ENCODE measurements at regions not wholly inside any gene's neighbourhood (a gene's known extent, or its start where the extent isn't known, plus 50 kb on each side); places are given as distances from the start of the nearest gene placed in this dataset.
"Not testable (repeated sequence)": the region's sequence is repeated elsewhere in the genome, so short reads cannot be mapped to it uniquely, and the experiment has no call there.

DNA sequence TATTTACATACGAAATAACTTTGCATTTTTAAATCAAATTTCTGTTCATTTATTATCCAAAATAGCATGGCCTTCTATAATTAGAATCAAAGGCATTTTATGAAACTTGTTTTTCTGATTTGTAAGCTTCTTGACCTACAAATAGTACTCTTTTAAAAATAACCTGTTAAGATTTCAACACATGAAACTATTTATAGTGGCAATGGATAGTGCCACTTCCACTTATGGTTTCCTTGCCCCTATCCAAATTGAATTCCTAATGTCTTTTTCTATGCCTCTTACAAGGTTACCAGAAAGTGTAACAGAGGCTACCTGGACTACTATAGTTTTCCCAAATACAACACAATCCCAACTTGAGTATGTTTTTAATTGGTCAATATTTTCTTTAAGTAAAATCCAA is 263.5 kb downstream of the SEMA3D start:
- Histone ChIP-seq H3K9me3 (ENCODE audit: severe bottlenecking) (no peaks in the 10 kb centered on the region), H3K4me3 (ENCODE audit: severe bottlenecking) (no peak overlapping the region), H3K36me3 (ENCODE audit: low read depth) (no peaks in the 10 kb centered on the region), H3K4me1 (ENCODE audit: insufficient read depth, poor library complexity, severe bottlenecking) (no peaks in the 10 kb centered on the region), H3K27me3 (ENCODE audit: insufficient read depth, poor library complexity, severe bottlenecking) (no peaks in the 10 kb centered on the region), H3K27ac (ENCODE audit: poor library complexity, severe bottlenecking) (no peak overlapping the region)
- TF ChIP-seq, protein P1, sequence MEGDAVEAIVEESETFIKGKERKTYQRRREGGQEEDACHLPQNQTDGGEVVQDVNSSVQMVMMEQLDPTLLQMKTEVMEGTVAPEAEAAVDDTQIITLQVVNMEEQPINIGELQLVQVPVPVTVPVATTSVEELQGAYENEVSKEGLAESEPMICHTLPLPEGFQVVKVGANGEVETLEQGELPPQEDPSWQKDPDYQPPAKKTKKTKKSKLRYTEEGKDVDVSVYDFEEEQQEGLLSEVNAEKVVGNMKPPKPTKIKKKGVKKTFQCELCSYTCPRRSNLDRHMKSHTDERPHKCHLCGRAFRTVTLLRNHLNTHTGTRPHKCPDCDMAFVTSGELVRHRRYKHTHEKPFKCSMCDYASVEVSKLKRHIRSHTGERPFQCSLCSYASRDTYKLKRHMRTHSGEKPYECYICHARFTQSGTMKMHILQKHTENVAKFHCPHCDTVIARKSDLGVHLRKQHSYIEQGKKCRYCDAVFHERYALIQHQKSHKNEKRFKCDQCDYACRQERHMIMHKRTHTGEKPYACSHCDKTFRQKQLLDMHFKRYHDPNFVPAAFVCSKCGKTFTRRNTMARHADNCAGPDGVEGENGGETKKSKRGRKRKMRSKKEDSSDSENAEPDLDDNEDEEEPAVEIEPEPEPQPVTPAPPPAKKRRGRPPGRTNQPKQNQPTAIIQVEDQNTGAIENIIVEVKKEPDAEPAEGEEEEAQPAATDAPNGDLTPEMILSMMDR (IDR thresholded peaks at IDR 0.05; ENCODE audit: poor library complexity, severe bottlenecking): no peak
- ATAC-seq (ENCODE audit: low read depth) (no peak), DNase-seq (ENCODE audit: low spot score) (no peak)

DNA sequence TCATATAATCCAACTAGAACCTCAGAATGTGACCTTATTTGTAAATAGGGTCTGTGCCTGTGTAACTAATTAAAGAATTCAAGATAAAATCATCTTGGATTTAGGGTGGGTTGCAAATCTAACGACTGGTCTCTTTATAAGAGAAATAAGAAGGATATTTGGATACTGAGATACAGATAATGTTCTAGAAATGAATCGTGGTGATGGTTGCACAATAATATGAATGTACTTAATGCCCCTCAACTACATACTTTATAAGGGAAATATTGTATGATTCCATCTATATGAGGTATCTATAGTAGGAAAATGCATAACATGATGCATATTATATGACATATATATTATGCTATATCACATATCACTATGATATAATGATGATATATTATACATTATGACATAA is 265.7 kb downstream of the SEMA3D start:
- Histone ChIP-seq H3K27me3 (ENCODE audit: insufficient read depth, poor library complexity, severe bottlenecking) (no peaks in the 10 kb centered on the region), H3K36me3 (ENCODE audit: low read depth) (no peaks in the 10 kb centered on the region), H3K4me1 (ENCODE audit: insufficient read depth, poor library complexity, severe bottlenecking) (no peaks in the 10 kb centered on the region), H3K9me3 (ENCODE audit: severe bottlenecking) (no peaks in the 10 kb centered on the region), H3K27ac (ENCODE audit: poor library complexity, severe bottlenecking) (no peak overlapping the region), H3K4me3 (ENCODE audit: severe bottlenecking) (no peak overlapping the region)
- TF ChIP-seq, protein P1 (IDR thresholded peaks at IDR 0.05; ENCODE audit: poor library complexity, severe bottlenecking): no peak
- ATAC-seq (ENCODE audit: low read depth): no peak
- no peak for DNase-seq (ENCODE audit: low spot score)

DNA sequence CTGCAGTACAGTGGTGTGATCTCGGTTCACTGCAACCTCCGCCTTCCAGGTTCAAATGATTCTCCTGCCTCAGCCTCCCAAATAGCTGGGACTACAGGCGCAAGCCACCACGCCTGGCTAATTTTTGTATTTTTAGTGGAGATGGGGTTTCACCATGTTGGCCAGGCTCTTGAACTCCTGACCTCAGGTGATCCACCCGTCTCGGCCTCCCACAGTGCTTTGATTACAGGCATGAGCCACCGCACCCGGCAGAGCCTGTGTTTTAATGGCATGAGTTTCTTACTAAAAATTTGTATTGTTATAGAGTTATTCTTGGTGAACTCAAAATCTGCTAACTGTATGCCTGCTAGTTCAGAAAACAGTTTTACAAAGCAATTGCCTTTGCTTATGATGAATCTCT is 269.9 kb downstream of the SEMA3D start:
- not testable (repeated sequence) for ATAC-seq (ENCODE audit: low read depth); DNase-seq (ENCODE audit: low spot score); H3K27ac ChIP-seq (ENCODE audit: poor library complexity, severe bottlenecking); H3K4me1 ChIP-seq (ENCODE audit: insufficient read depth, poor library complexity, severe bottlenecking); H3K9me3 ChIP-seq (ENCODE audit: severe bottlenecking); H3K4me3 ChIP-seq (ENCODE audit: severe bottlenecking); H3K36me3 ChIP-seq (ENCODE audit: low read depth); H3K27me3 ChIP-seq (ENCODE audit: insufficient read depth, poor library complexity, severe bottlenecking)

DNA sequence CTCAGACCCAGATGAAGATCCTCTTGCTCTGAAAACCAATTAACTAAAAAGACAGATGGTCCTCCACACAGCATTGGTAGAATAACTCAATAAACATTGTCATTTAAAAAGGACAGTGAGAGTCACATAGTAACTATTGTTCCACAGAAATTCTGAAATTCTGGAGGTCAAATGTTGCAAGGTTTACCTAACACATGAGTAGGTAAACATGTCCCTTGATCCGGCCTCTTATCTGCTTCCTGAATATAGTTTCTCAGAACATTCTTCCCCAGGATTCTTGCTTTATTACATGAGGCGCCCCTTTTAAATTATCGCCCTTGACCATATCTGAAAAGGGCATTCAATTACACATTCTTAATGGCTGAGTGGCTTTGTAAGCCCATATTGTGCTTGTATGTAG is 270.7 kb downstream of the SEMA3D start:
- Histone ChIP-seq H3K4me3 (ENCODE audit: severe bottlenecking) (no peak overlapping the region), H3K27ac (ENCODE audit: poor library complexity, severe bottlenecking) (no peak overlapping the region), H3K36me3 (ENCODE audit: low read depth) (no peaks in the 10 kb centered on the region), H3K4me1 (ENCODE audit: insufficient read depth, poor library complexity, severe bottlenecking) (no peaks in the 10 kb centered on the region), H3K9me3 (ENCODE audit: severe bottlenecking) (no peaks in the 10 kb centered on the region), H3K27me3 (ENCODE audit: insufficient read depth, poor library complexity, severe bottlenecking) (no peaks in the 10 kb centered on the region)
- no peak for DNase-seq (ENCODE audit: low spot score)
- TF ChIP-seq, protein P1 (IDR thresholded peaks at IDR 0.05; ENCODE audit: poor library complexity, severe bottlenecking): no peak
- ATAC-seq (ENCODE audit: low read depth): no peak

DNA sequence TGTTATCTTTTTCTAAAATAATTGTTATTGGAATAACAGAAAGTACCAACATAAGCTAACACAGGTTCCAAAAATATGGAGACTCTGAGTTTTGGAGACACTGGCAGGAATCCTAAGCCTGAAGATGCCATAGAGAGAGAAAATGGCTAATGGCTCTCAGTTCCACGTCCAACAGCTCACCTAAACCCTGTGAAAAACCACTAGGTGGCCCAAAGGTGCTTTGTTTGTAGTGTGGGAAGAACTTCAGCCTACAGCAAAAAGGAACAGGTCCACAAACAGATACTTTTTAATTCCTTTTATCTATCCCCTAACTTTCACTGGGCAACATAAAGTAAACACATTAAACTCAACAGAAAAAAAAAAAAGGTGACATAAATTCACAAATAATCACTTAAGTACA is 272.3 kb downstream of the SEMA3D start:
- Histone ChIP-seq H3K36me3 (ENCODE audit: low read depth) (no peaks in the 10 kb centered on the region), H3K4me1 (ENCODE audit: insufficient read depth, poor library complexity, severe bottlenecking) (no peaks in the 10 kb centered on the region), H3K27me3 (ENCODE audit: insufficient read depth, poor library complexity, severe bottlenecking) (no peaks in the 10 kb centered on the region), H3K4me3 (ENCODE audit: severe bottlenecking) (no peak overlapping the region), H3K27ac (ENCODE audit: poor library complexity, severe bottlenecking) (no peak overlapping the region), H3K9me3 (ENCODE audit: severe bottlenecking) (no peaks in the 10 kb centered on the region)
- TF ChIP-seq, protein P1 (IDR thresholded peaks at IDR 0.05; ENCODE audit: poor library complexity, severe bottlenecking): peak; percentile 35
- DNase-seq (ENCODE audit: low spot score) (no peak), ATAC-seq (ENCODE audit: low read depth) (0 out of 3 replicates have a peak, but pooled peaks have one; percentile 36)

Data from RWPE2 (cell line).